Right renal pelvis (tissue), 4 donors: ENCODE measurements at regions not wholly inside any gene's neighbourhood (a gene's known extent, or its start where the extent isn't known, plus 50 kb on each side); places are given as distances from the start of the nearest gene placed in this dataset.
"Not testable (repeated sequence)": the region's sequence is repeated elsewhere in the genome, so short reads cannot be mapped to it uniquely, and the experiment has no call there.

Experiments
- DNase-seq, 4 donors: peaks; one replicate each; pipeline ENCODE4 v3.0.0-alpha.2; 2013; ENCODE audit warnings: low read depth in 4 of 4, low spot score in 3 of 4, missing footprints in 1 of 4

DNA sequence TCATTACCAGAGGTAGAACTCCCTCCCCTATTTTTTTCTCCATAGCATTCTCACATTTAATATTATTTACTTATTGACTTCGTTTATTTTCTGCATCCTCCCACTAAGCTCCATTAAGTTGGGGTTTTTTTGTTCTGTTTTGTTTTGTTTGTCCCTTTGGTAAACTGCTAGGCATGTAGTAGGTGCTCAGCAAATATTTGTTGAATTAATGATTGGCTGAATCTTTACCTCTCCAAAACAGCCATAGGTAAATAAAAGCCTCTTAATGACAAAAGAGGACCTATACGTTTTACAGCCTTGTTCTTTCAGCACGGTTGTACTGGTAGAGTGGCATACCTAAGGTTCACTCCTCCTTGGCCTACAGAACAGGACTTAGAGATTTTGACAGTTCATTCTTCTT, 52.0 kb downstream of the PRORP start:
- no peak for DNase-seq

DNA sequence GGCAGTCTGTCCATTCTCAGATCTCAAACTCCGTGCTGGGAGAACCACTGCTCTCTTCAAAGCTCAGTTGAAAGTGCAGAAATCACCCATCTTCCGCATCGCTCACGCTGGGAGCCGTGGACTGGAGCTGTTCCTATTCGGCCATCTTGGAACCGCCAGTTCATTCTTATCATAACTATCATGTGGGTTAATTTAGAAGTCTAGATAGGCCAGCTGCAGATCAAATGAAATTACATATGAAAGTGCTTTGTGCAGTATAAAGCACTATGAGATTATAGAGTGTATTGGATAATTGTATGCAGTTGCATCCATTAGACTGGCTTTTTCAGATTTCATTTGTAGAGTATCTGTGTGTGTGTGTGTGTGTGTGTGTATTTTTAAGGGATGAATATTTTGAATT, 57.8 kb downstream of the PRORP start:
- DNase-seq = no peak

GRCh38 chr14:35184891-35185290, 62.5 kb downstream of the PRORP start:
- not testable (repeated sequence) for DNase-seq

DNA sequence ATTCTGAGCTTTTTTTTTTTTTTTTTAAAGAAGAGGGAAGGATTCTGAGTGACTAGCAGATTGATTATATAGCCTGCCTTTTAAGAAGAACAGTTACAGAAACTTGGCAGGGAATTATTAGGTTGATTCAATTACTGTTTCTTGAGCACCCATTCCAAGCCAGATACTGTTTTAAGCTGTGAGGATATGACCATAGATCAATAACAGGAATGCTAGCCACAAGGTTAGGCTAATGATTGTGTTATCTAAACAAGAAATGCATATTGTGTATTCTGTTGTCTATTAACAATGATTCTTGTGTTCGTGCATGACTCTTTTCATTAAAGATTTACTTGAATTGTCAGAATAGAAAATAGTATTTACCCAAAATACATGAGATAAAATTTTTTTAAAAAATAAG, 67.1 kb downstream of the PRORP start:
- DNase-seq = no peak

DNA sequence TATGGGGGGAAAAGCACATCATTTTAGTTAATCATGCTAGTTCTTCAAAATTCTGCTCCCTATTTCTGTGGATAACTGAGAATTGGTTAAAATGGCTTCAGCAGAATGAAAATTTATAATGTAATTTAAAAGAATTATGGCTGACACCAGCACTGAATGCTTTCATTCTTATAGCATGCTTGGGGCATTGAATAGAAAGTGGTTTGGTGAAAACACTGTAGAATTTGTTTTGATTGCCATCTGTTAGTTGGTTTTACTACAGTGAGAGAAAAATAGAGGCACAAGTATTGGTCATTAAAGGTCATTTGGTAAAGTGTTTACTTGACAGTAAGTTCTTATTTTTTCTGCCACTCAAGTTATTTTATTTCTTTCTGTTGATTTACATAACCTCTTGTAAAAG, 70.8 kb downstream of the PRORP start:
- DNase-seq = no peak

DNA sequence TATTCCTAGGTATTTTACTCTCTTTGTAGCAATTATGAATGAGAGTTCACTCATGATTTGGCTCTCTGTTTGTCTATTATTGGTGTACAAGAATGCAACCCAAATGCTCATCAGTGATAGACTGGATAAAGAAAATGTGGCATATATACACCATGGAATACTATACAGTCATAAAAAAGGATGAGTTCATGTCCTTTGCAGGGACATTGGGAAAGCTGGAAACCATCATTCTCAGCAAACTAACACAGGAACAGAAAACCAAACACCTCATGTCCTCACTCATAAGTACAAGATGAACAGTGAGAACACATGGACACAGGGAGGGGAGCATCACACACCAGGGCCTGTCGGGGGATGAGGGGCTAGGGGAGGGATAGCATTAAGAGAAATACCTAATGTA, 71.8 kb downstream of the PRORP start:
- not testable (repeated sequence) for DNase-seq

GRCh38 chr14:35196571-35196970, 74.2 kb downstream of the PRORP start:
- no peak for DNase-seq

GRCh38 chr14:35197015-35197414, 74.7 kb downstream of the PRORP start:
- no peak for DNase-seq

DNA sequence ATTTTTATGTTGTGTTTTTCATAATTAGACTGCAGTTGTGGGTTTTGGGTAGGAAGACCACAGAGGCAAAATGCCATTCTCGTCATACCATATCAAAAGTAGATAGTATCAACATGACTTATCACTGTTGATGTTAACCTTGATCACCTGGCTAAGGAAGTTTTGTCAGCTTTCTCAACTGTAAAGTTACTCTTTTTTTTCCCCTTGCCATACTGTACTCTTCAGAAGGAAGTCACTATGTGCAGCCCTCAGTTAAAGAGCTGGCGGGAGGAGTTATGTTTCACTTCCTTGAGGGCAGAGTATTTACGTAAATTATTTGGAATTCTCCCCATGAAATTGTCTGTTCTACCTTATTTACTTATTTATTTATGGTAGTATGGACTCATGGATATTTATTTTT, 78.7 kb downstream of the PRORP start:
- no peak for DNase-seq

DNA sequence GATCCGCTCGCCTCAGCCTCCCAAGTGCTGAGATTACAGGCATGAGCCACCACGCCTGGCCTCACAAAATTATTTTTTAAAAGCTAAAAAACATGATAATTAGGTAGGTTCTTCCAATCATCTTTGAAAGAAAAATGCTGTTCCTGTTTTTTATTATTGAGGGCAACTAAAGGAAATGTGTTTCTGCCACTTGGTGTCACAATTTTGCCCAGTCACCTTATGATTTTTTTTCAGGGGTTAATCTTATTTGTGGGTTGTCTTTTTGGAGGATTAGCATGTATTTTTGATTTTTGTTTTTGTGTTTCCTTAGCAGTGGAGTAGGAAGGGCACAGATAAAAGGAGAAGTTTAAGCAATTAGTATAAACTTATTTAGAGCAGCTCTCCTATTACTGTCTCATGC, 79.8 kb downstream of the PRORP start:
- no peak for DNase-seq

- DNase-seq = no peak
Measured at GRCh38 chr14:35205737-35206136, 83.4 kb downstream of the PRORP start.

DNA sequence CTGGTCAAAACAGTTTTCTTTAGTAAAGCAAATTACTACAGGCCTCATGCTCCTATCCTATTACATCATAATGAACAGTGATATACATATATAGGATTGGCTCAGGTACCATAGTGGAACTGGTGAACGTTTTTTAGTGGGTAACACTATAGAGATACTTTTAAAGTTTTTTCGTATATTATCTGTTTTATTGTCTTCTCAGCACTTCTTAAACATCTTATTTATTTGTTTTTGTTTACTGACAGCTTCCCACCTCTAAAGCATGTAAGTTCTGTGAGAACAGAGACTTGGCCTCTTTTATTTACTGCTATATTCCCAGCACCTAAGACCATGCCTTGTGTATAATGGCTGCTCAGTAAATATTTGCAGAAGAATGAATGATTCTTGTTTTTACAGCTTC, 81.1 kb upstream of the PSMA6 start:
- DNase-seq = no peak

DNA sequence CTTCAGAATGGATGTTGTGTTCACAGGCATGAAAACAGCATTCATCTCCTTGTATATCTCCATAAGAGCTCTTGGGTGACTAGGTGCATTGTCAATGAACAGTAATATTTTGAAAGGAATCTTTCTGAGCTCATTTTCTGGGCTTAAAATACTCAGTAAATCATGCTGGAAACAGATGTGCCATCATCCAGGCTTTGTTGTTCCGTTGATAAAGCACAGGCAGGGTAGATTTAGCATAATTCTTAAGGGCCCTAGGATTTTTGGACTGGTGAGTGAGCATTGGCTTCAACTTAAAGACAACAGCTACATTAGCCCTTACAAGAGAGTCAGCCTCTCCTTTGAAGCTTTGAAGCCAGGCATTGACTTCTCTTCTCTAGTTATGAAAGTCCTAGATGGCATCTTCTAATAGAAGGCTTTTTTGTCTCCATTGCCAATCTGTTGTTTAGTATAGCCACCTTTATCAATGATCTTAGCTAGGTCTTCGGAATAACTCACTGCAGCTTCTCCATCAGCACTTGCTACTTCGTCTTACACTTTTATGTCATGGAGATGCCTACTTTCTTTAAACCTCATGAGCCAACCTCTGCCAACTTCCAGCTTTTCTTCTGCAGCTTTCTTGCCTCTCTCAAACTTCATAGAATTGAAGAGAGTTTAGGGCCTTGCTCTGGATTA, 79.6 kb upstream of the PSMA6 start:
- no peak for DNase-seq

GRCh38 chr14:35213143-35213788, 78.9 kb upstream of the PSMA6 start:
- DNase-seq = no peak

DNA sequence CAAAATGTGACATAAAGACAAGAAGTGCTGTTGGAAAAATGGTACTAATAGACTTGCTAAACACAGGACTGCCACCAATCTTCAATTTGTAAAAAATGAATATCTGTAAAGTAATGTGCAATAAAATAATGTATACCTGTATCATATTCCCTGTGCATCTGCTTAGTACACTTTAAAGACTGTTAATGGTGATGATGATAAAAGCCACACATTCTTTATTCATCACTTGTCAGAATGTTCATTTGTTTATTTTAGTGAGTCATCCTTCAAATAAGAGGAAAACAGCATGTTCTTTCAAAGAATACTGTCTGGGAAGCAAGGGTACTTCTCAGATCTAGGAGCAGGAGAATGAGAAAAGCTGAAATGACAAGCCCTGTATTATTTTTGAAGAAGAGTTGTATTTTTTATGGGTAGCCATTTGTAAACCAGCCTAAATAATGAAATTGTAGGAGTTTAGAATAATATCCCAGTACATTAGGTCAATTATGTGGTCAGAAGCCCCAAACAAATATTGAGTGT, 78.3 kb upstream of the PSMA6 start:
- DNase-seq = no peak

DNA sequence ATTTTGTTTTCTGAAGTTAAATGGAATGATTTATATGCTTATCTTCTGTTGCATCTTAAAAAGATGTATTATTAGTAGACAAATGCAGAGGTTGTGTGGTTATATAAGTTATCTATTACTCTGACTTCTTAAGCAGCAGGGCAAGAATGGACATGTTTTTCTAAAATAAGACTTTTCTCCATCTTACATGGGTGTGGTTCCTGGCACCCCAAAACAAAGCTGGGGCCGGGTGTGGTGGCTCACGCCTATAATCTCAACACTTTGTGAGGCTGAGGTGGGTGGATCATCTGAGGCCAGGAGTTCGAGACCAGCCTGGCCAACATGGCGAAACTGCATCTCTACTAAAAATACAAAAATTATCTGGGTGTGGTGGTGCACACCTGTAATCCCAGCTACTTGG, 77.8 kb upstream of the PSMA6 start:
- DNase-seq = not testable (repeated sequence)

GRCh38 chr14:35215110-35215813, 76.9 kb upstream of the PSMA6 start:
- DNase-seq = peak; percentile 19 to 35 (median 22)

- not testable (repeated sequence) for DNase-seq
Measured at GRCh38 chr14:35218176-35218575, 74.0 kb upstream of the PSMA6 start.

- DNase-seq = no peak
Measured at GRCh38 chr14:35218963-35219362, 73.2 kb upstream of the PSMA6 start.

- DNase-seq = no peak
Measured at GRCh38 chr14:35220027-35220676, 72.0 kb upstream of the PSMA6 start.

DNA sequence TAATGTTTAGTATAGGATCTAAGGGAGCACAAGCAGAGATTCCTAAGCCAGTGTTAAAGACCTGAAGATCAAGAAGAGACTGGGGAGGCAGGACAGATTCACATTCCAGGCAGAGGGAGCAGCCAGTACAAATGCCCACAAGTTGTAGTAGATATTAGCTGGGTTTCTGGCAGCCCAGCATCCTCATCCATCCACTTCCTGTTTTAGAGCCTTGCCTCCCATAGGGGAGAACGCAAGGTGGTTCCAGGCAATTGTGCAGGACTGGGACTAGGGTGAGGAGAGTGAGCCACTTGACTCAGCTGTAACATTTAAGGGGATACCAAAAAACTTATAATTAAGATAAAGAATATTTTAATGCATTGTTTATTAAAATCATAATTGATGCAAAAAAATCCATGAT, 71.3 kb upstream of the PSMA6 start:
- no peak for DNase-seq
